GM21529 (cell line): ENCODE measurements at regions not wholly inside any gene's neighbourhood (a gene's known extent, or its start where the extent isn't known, plus 50 kb on each side); places are given as distances from the start of the nearest gene placed in this dataset.
"Not testable (repeated sequence)": the region's sequence is repeated elsewhere in the genome, so short reads cannot be mapped to it uniquely, and the experiment has no call there.

Source experiments
- ATAC-seq: cut with Tn5 transposase; IDR thresholded peaks from one replicate; pipeline ENCODE4 v1.9.1; 2021; ENCODE audit not compliant: unreplicated experiment

- ATAC-seq = no peak
Measured at GRCh38 chr10:11691319-11691755, 50.8 kb upstream of the ECHDC3 start.

- ATAC-seq = no peak
Measured at GRCh38 chr10:11689945-11690736, 52.0 kb upstream of the ECHDC3 start.

GRCh38 chr10:11688448-11688795 is 53.8 kb upstream of the ECHDC3 start:
- not testable (repeated sequence) for ATAC-seq

GRCh38 chr10:11687779-11688447 is 54.3 kb upstream of the ECHDC3 start:
- ATAC-seq = no peak

- ATAC-seq = no peak
Measured at GRCh38 chr10:11687357-11687771, 54.8 kb upstream of the ECHDC3 start.

GRCh38 chr10:11685787-11686218 is 56.4 kb upstream of the ECHDC3 start:
- ATAC-seq = no peak

GRCh38 chr10:11684717-11685645 is 57.2 kb upstream of the ECHDC3 start:
- ATAC-seq = peak; percentile 74

- peak; percentile 12 for ATAC-seq
Measured at GRCh38 chr10:11684341-11684716, 57.9 kb upstream of the ECHDC3 start.

- no peak for ATAC-seq
Measured at GRCh38 chr10:11683529-11684320, 58.5 kb upstream of the ECHDC3 start.

- no peak for ATAC-seq
Measured at GRCh38 chr10:11682851-11683250, 59.3 kb upstream of the ECHDC3 start.

GRCh38 chr10:11682267-11682683 is 59.9 kb upstream of the ECHDC3 start:
- ATAC-seq = no peak

- ATAC-seq = no peak
Measured at GRCh38 chr10:11680496-11680895, 61.7 kb upstream of the ECHDC3 start.

GRCh38 chr10:11679946-11680345 is 62.2 kb upstream of the ECHDC3 start:
- ATAC-seq = no peak

- ATAC-seq = peak; percentile 91
Measured at GRCh38 chr10:11678074-11678793, 63.9 kb upstream of the ECHDC3 start.

GRCh38 chr10:11677480-11677879 is 64.7 kb upstream of the ECHDC3 start:
- peak; percentile 20 for ATAC-seq

- no peak for ATAC-seq
Measured at GRCh38 chr10:11673346-11674280, 62.2 kb upstream of the USP6NL start.

- ATAC-seq = no peak
Measured at GRCh38 chr10:11672836-11673235, 61.4 kb upstream of the USP6NL start.

GRCh38 chr10:11670381-11670780 is 58.9 kb upstream of the USP6NL start:
- no peak for ATAC-seq
